ENCODE measurements at regions not wholly inside any gene's neighbourhood (a gene's known extent, or its start where the extent isn't known, plus 50 kb on each side); places are given as distances from the start of the nearest gene placed in this dataset.
A peak's percentile ranks its signal among the peaks of the same experiment; 100 is the strongest.

- no peak overlapping the region for H3K4me3 ChIP-seq
- ATAC-seq = peak in 2 of 4 donors; percentile 5 to 26
- no peaks in the 10 kb centered on the region for H3K9me3 ChIP-seq
- peak in 1 of 3 donors; percentile 68 for DNase-seq
- H3K27ac ChIP-seq = no peak overlapping the region
- intact Hi-C loops (cut with DNase I) = no loop called here
- no peaks in the 10 kb centered on the region for H3K27me3 ChIP-seq
- peaks cover 0 to 37% (median 17%) of the 10 kb centered on the region in 4 donors for H3K4me1 ChIP-seq
- H3K36me3 ChIP-seq = no peaks in the 10 kb centered on the region
- 61% methylated on average over 8 of the region's 10 CpGs for WGBS (ENCODE audit: insufficient coverage, low coverage, low lambda C conversion rate, missing lambda C conversion rate)
- TF ChIP-seq POLR2A (IDR thresholded peaks at IDR 0.05) = no peak
- TF ChIP-seq CTCF (IDR thresholded peaks at IDR 0.05) = no peak
Measured at GRCh38 chr13:111552891-111553655, 232.6 kb downstream of the TEX29 start.

GRCh38 chr13:111554539-111555267, 234.3 kb downstream of the TEX29 start:
- no peak for TF ChIP-seq CTCF (IDR thresholded peaks at IDR 0.05)
- no peak for TF ChIP-seq POLR2A (IDR thresholded peaks at IDR 0.05)
- intact Hi-C loops (cut with DNase I) = no loop called here
- Histone ChIP-seq H3K36me3 (no peaks in the 10 kb centered on the region), H3K27me3 (no peaks in the 10 kb centered on the region), H3K27ac (no peak overlapping the region), H3K4me1 (peaks cover 0 to 26% (median 11%) of the 10 kb centered on the region in 4 donors), H3K4me3 (no peak overlapping the region), H3K9me3 (no peaks in the 10 kb centered on the region)
- 86% methylated on average over 8 of the region's 16 CpGs for WGBS (ENCODE audit: insufficient coverage, low coverage, low lambda C conversion rate, missing lambda C conversion rate)
- ATAC-seq (no peak), DNase-seq (no peak)

GRCh38 chr13:111555268-111555808, 234.9 kb downstream of the TEX29 start:
- peaks cover 0 to 19% (median 8%) of the 10 kb centered on the region in 4 donors for H3K4me1 ChIP-seq
- no peaks in the 10 kb centered on the region for H3K9me3 ChIP-seq
- DNase-seq = no peak
- no peak for TF ChIP-seq CTCF (IDR thresholded peaks at IDR 0.05)
- no peak for TF ChIP-seq POLR2A (IDR thresholded peaks at IDR 0.05)
- intact Hi-C loops (cut with DNase I) = no loop called here
- H3K27me3 ChIP-seq = no peaks in the 10 kb centered on the region
- no peak for ATAC-seq
- no peaks in the 10 kb centered on the region for H3K36me3 ChIP-seq
- no peak overlapping the region for H3K4me3 ChIP-seq
- WGBS (ENCODE audit: insufficient coverage, low coverage, low lambda C conversion rate, missing lambda C conversion rate) = 76% methylated on average over 7 of the region's 10 CpGs
- H3K27ac ChIP-seq = no peak overlapping the region

- intact Hi-C loops (cut with DNase I) = no loop called here
- DNase-seq (no peak), ATAC-seq (no peak)
- Histone ChIP-seq H3K9me3 (no peaks in the 10 kb centered on the region), H3K4me1 (peaks cover 0 to 14% (median 5%) of the 10 kb centered on the region in 4 donors), H3K36me3 (no peaks in the 10 kb centered on the region), H3K27ac (no peak overlapping the region), H3K27me3 (no peaks in the 10 kb centered on the region), H3K4me3 (no peak overlapping the region)
- TF ChIP-seq CTCF (IDR thresholded peaks at IDR 0.05) = no peak
- TF ChIP-seq POLR2A (IDR thresholded peaks at IDR 0.05) = no peak
- WGBS (ENCODE audit: insufficient coverage, low coverage, low lambda C conversion rate, missing lambda C conversion rate) = 72% methylated on average over 7 of the region's 9 CpGs
Measured at GRCh38 chr13:111555903-111556302, 235.5 kb downstream of the TEX29 start.
